ENCODE measurements at regions not wholly inside any gene's neighbourhood (a gene's known extent, or its start where the extent isn't known, plus 50 kb on each side); places are given as distances from the start of the nearest gene placed in this dataset.

GRCh38 chr13:18996627-18997051, 185.0 kb downstream of the TUBA3C start:
- Histone ChIP-seq H3K4me1 (ENCODE audit: control insufficient read depth in 1 of 2, insufficient read depth in 2 of 2, low read length in 2 of 2) (no peaks in the 10 kb centered on the region), H3K27me3 (ENCODE audit: control insufficient read depth in 1 of 2, insufficient read depth in 2 of 2, low read length in 2 of 2) (no peaks in the 10 kb centered on the region), H3K36me3 (ENCODE audit: control insufficient read depth in 1 of 2, insufficient read depth in 2 of 2, low read length in 2 of 2) (no peaks in the 10 kb centered on the region), H3K4me3 (ENCODE audit: low read depth in 1 of 2, low read length in 2 of 2) (no peak overlapping the region), H3K9ac (ENCODE audit: low read depth in 1 of 2, low read length in 2 of 2) (no peak overlapping the region), H3K27ac (ENCODE audit: low read depth, low read length) (no peak overlapping the region), H3K9me3 (ENCODE audit: control insufficient read depth in 1 of 2, low read length in 2 of 2) (peaks cover 32 to 45% of the 10 kb centered on the region in 2 donors)

GRCh38 chr13:18996221-18996620, 185.4 kb downstream of the TUBA3C start:
- Histone ChIP-seq H3K27ac (ENCODE audit: low read depth, low read length) (no peak overlapping the region), H3K9me3 (ENCODE audit: control insufficient read depth in 1 of 2, low read length in 2 of 2) (peaks cover 32 to 45% of the 10 kb centered on the region in 2 donors)

GRCh38 chr13:18995259-18995873, 186.3 kb downstream of the TUBA3C start:
- no peak overlapping the region for H3K27ac ChIP-seq (ENCODE audit: low read depth, low read length)
- H3K4me3 ChIP-seq (ENCODE audit: low read depth in 1 of 2, low read length in 2 of 2): no peak overlapping the region
- H3K9me3 ChIP-seq (ENCODE audit: control insufficient read depth in 1 of 2, low read length in 2 of 2): peaks cover 37 to 45% of the 10 kb centered on the region in 2 donors
- no peaks in the 10 kb centered on the region for H3K36me3 ChIP-seq (ENCODE audit: control insufficient read depth in 1 of 2, insufficient read depth in 2 of 2, low read length in 2 of 2)
- H3K4me1 ChIP-seq (ENCODE audit: control insufficient read depth in 1 of 2, insufficient read depth in 2 of 2, low read length in 2 of 2): no peaks in the 10 kb centered on the region
- no peaks in the 10 kb centered on the region for H3K27me3 ChIP-seq (ENCODE audit: control insufficient read depth in 1 of 2, insufficient read depth in 2 of 2, low read length in 2 of 2)
- H3K9ac ChIP-seq (ENCODE audit: low read depth in 1 of 2, low read length in 2 of 2): no peak overlapping the region

More at GRCh38 chr13:18996221-18996620, 185.4 kb downstream of the TUBA3C start:
- Histone ChIP-seq H3K4me3 (ENCODE audit: low read depth in 1 of 2, low read length in 2 of 2) (no peak overlapping the region), H3K36me3 (ENCODE audit: control insufficient read depth in 1 of 2, insufficient read depth in 2 of 2, low read length in 2 of 2) (no peaks in the 10 kb centered on the region), H3K4me1 (ENCODE audit: control insufficient read depth in 1 of 2, insufficient read depth in 2 of 2, low read length in 2 of 2) (no peaks in the 10 kb centered on the region), H3K27me3 (ENCODE audit: control insufficient read depth in 1 of 2, insufficient read depth in 2 of 2, low read length in 2 of 2) (no peaks in the 10 kb centered on the region), H3K9ac (ENCODE audit: low read depth in 1 of 2, low read length in 2 of 2) (no peak overlapping the region)

GRCh38 chr13:18993884-18994660, 187.6 kb downstream of the TUBA3C start:
- Histone ChIP-seq H3K9ac (ENCODE audit: low read depth in 1 of 2, low read length in 2 of 2) (no peak overlapping the region), H3K9me3 (ENCODE audit: control insufficient read depth in 1 of 2, low read length in 2 of 2) (peaks cover 36 to 38% of the 10 kb centered on the region in 2 donors), H3K27me3 (ENCODE audit: control insufficient read depth in 1 of 2, insufficient read depth in 2 of 2, low read length in 2 of 2) (no peaks in the 10 kb centered on the region), H3K27ac (ENCODE audit: low read depth, low read length) (no peak overlapping the region), H3K4me3 (ENCODE audit: low read depth in 1 of 2, low read length in 2 of 2) (no peak overlapping the region), H3K36me3 (ENCODE audit: control insufficient read depth in 1 of 2, insufficient read depth in 2 of 2, low read length in 2 of 2) (no peaks in the 10 kb centered on the region), H3K4me1 (ENCODE audit: control insufficient read depth in 1 of 2, insufficient read depth in 2 of 2, low read length in 2 of 2) (no peaks in the 10 kb centered on the region)

GRCh38 chr13:18992791-18993190, 188.8 kb downstream of the TUBA3C start:
- no peaks in the 10 kb centered on the region for H3K4me1 ChIP-seq (ENCODE audit: control insufficient read depth in 1 of 2, insufficient read depth in 2 of 2, low read length in 2 of 2)
- H3K27ac ChIP-seq (ENCODE audit: low read depth, low read length): no peak overlapping the region
- H3K9me3 ChIP-seq (ENCODE audit: control insufficient read depth in 1 of 2, low read length in 2 of 2): peaks cover 30% of the 10 kb centered on the region in 2 donors
- H3K27me3 ChIP-seq (ENCODE audit: control insufficient read depth in 1 of 2, insufficient read depth in 2 of 2, low read length in 2 of 2): no peaks in the 10 kb centered on the region
- no peak overlapping the region for H3K4me3 ChIP-seq (ENCODE audit: low read depth in 1 of 2, low read length in 2 of 2)
- no peak overlapping the region for H3K9ac ChIP-seq (ENCODE audit: low read depth in 1 of 2, low read length in 2 of 2)
- H3K36me3 ChIP-seq (ENCODE audit: control insufficient read depth in 1 of 2, insufficient read depth in 2 of 2, low read length in 2 of 2): no peaks in the 10 kb centered on the region

- no peaks in the 10 kb centered on the region for H3K4me1 ChIP-seq (ENCODE audit: control insufficient read depth in 1 of 2, insufficient read depth in 2 of 2, low read length in 2 of 2)
- no peaks in the 10 kb centered on the region for H3K36me3 ChIP-seq (ENCODE audit: control insufficient read depth in 1 of 2, insufficient read depth in 2 of 2, low read length in 2 of 2)
- peaks cover 20 to 24% of the 10 kb centered on the region in 2 donors for H3K9me3 ChIP-seq (ENCODE audit: control insufficient read depth in 1 of 2, low read length in 2 of 2)
- no peak overlapping the region for H3K9ac ChIP-seq (ENCODE audit: low read depth in 1 of 2, low read length in 2 of 2)
- H3K27ac ChIP-seq (ENCODE audit: low read depth, low read length): no peak overlapping the region
- H3K27me3 ChIP-seq (ENCODE audit: control insufficient read depth in 1 of 2, insufficient read depth in 2 of 2, low read length in 2 of 2): no peaks in the 10 kb centered on the region
- H3K4me3 ChIP-seq (ENCODE audit: low read depth in 1 of 2, low read length in 2 of 2): no peak overlapping the region
These were observed 190.6 kb downstream of the TUBA3C start for GRCh38 chr13:18991060-18991459.

GRCh38 chr13:18978447-18978846, 203.2 kb downstream of the TUBA3C start:
- Histone ChIP-seq H3K4me3 (ENCODE audit: low read depth in 1 of 2, low read length in 2 of 2) (no peak overlapping the region), H3K36me3 (ENCODE audit: control insufficient read depth in 1 of 2, insufficient read depth in 2 of 2, low read length in 2 of 2) (no peaks in the 10 kb centered on the region), H3K9ac (ENCODE audit: low read depth in 1 of 2, low read length in 2 of 2) (no peak overlapping the region), H3K27me3 (ENCODE audit: control insufficient read depth in 1 of 2, insufficient read depth in 2 of 2, low read length in 2 of 2) (no peaks in the 10 kb centered on the region), H3K9me3 (ENCODE audit: control insufficient read depth in 1 of 2, low read length in 2 of 2) (peaks cover 17 to 26% of the 10 kb centered on the region in 2 donors), H3K4me1 (ENCODE audit: control insufficient read depth in 1 of 2, insufficient read depth in 2 of 2, low read length in 2 of 2) (no peaks in the 10 kb centered on the region), H3K27ac (ENCODE audit: low read depth, low read length) (no peak overlapping the region)

GRCh38 chr13:18977857-18978256, 203.8 kb downstream of the TUBA3C start:
- H3K4me1 ChIP-seq (ENCODE audit: control insufficient read depth in 1 of 2, insufficient read depth in 2 of 2, low read length in 2 of 2): no peaks in the 10 kb centered on the region
- no peaks in the 10 kb centered on the region for H3K27me3 ChIP-seq (ENCODE audit: control insufficient read depth in 1 of 2, insufficient read depth in 2 of 2, low read length in 2 of 2)
- no peak overlapping the region for H3K27ac ChIP-seq (ENCODE audit: low read depth, low read length)
- peaks cover 11 to 30% of the 10 kb centered on the region in 2 donors for H3K9me3 ChIP-seq (ENCODE audit: control insufficient read depth in 1 of 2, low read length in 2 of 2)
- H3K9ac ChIP-seq (ENCODE audit: low read depth in 1 of 2, low read length in 2 of 2): no peak overlapping the region
- no peak overlapping the region for H3K4me3 ChIP-seq (ENCODE audit: low read depth in 1 of 2, low read length in 2 of 2)
- H3K36me3 ChIP-seq (ENCODE audit: control insufficient read depth in 1 of 2, insufficient read depth in 2 of 2, low read length in 2 of 2): no peaks in the 10 kb centered on the region

- Histone ChIP-seq H3K36me3 (ENCODE audit: control insufficient read depth in 1 of 2, insufficient read depth in 2 of 2, low read length in 2 of 2) (no peaks in the 10 kb centered on the region), H3K9me3 (ENCODE audit: control insufficient read depth in 1 of 2, low read length in 2 of 2) (peaks cover 15 to 20% of the 10 kb centered on the region in 2 donors), H3K27me3 (ENCODE audit: control insufficient read depth in 1 of 2, insufficient read depth in 2 of 2, low read length in 2 of 2) (no peaks in the 10 kb centered on the region), H3K9ac (ENCODE audit: low read depth in 1 of 2, low read length in 2 of 2) (no peak overlapping the region), H3K4me3 (ENCODE audit: low read depth in 1 of 2, low read length in 2 of 2) (no peak overlapping the region), H3K4me1 (ENCODE audit: control insufficient read depth in 1 of 2, insufficient read depth in 2 of 2, low read length in 2 of 2) (no peaks in the 10 kb centered on the region), H3K27ac (ENCODE audit: low read depth, low read length) (no peak overlapping the region)
These were observed 209.9 kb downstream of the TUBA3C start for GRCh38 chr13:18971576-18972219.

- Histone ChIP-seq H3K4me1 (ENCODE audit: control insufficient read depth in 1 of 2, insufficient read depth in 2 of 2, low read length in 2 of 2) (no peaks in the 10 kb centered on the region), H3K27me3 (ENCODE audit: control insufficient read depth in 1 of 2, insufficient read depth in 2 of 2, low read length in 2 of 2) (no peaks in the 10 kb centered on the region), H3K9ac (ENCODE audit: low read depth in 1 of 2, low read length in 2 of 2) (no peak overlapping the region), H3K27ac (ENCODE audit: low read depth, low read length) (no peak overlapping the region), H3K9me3 (ENCODE audit: control insufficient read depth in 1 of 2, low read length in 2 of 2) (peaks cover 12 to 39% of the 10 kb centered on the region in 2 donors), H3K4me3 (ENCODE audit: low read depth in 1 of 2, low read length in 2 of 2) (no peak overlapping the region), H3K36me3 (ENCODE audit: control insufficient read depth in 1 of 2, insufficient read depth in 2 of 2, low read length in 2 of 2) (no peaks in the 10 kb centered on the region)
These were observed 216.2 kb downstream of the TUBA3C start for GRCh38 chr13:18965347-18965855.

Data from duodenal mucosa (tissue), 2 donors.